ENCODE measurements at regions not wholly inside any gene's neighbourhood (a gene's known extent, or its start where the extent isn't known, plus 50 kb on each side); places are given as distances from the start of the nearest gene placed in this dataset.

GRCh38 chr5:104793755-104794080, 1231.1 kb upstream of the NUDT12 start:
- intact Hi-C loops (cut with DNase I) = no loop called here
- no peak for DNase-seq
- ATAC-seq (ENCODE audit: poor library complexity) = no peak

GRCh38 chr5:104793031-104793754, 1230.6 kb upstream of the NUDT12 start:
- ATAC-seq (ENCODE audit: poor library complexity) (no peak), DNase-seq (no peak)
- intact Hi-C loops (cut with DNase I) = no loop called here

- ATAC-seq (ENCODE audit: poor library complexity) (no peak), DNase-seq (no peak)
- intact Hi-C loops (cut with DNase I) = no loop called here
Measured at GRCh38 chr5:104789366-104789765, 1226.8 kb upstream of the NUDT12 start.

GRCh38 chr5:104785097-104785496, 1222.5 kb upstream of the NUDT12 start:
- ATAC-seq (ENCODE audit: poor library complexity) (no peak), DNase-seq (no peak)
- intact Hi-C loops (cut with DNase I) = no loop called here

- intact Hi-C loops (cut with DNase I) = no loop called here
- no peak for DNase-seq
- ATAC-seq (ENCODE audit: poor library complexity) = no peak
Measured at GRCh38 chr5:104774372-104774771, 1211.8 kb upstream of the NUDT12 start.

- DNase-seq (no peak), ATAC-seq (ENCODE audit: poor library complexity) (no peak)
- intact Hi-C loops (cut with DNase I) = no loop called here
Measured at GRCh38 chr5:104764197-104764596, 1201.6 kb upstream of the NUDT12 start.

GRCh38 chr5:104763216-104763615, 1200.6 kb upstream of the NUDT12 start:
- no peak for DNase-seq
- intact Hi-C loops (cut with DNase I) = no loop called here
- ATAC-seq (ENCODE audit: poor library complexity) = no peak

GRCh38 chr5:104757915-104758314, 1195.3 kb upstream of the NUDT12 start:
- intact Hi-C loops (cut with DNase I) = no loop called here
- DNase-seq (no peak), ATAC-seq (ENCODE audit: poor library complexity) (no peak)

- intact Hi-C loops (cut with DNase I) = no loop called here
- DNase-seq (no peak), ATAC-seq (ENCODE audit: poor library complexity) (no peak)
Measured at GRCh38 chr5:104755806-104756205, 1193.2 kb upstream of the NUDT12 start.

- no peak for ATAC-seq (ENCODE audit: poor library complexity)
- intact Hi-C loops (cut with DNase I) = no loop called here
- DNase-seq = no peak
Measured at GRCh38 chr5:104754311-104754995, 1191.9 kb upstream of the NUDT12 start.

GRCh38 chr5:104751969-104752368, 1189.4 kb upstream of the NUDT12 start:
- intact Hi-C loops (cut with DNase I) = no loop called here
- no peak for ATAC-seq (ENCODE audit: poor library complexity)

GRCh38 chr5:104739905-104740304, 1177.3 kb upstream of the NUDT12 start:
- no peak for ATAC-seq (ENCODE audit: poor library complexity)

More at GRCh38 chr5:104751969-104752368, 1189.4 kb upstream of the NUDT12 start:
- DNase-seq = no peak

GRCh38 chr5:104739503-104739902, 1176.9 kb upstream of the NUDT12 start:
- ATAC-seq (ENCODE audit: poor library complexity) = no peak
- intact Hi-C loops (cut with DNase I) = no loop called here
- DNase-seq = no peak

More at GRCh38 chr5:104739905-104740304, 1177.3 kb upstream of the NUDT12 start:
- intact Hi-C loops (cut with DNase I) = no loop called here
- DNase-seq = no peak

- ATAC-seq (ENCODE audit: poor library complexity) (no peak), DNase-seq (no peak)
- intact Hi-C loops (cut with DNase I) = no loop called here
Measured at GRCh38 chr5:104736073-104736472, 1173.5 kb upstream of the NUDT12 start.

- ATAC-seq (ENCODE audit: poor library complexity) (no peak), DNase-seq (no peak)
- intact Hi-C loops (cut with DNase I) = no loop called here
Measured at GRCh38 chr5:104734046-104734445, 1171.5 kb upstream of the NUDT12 start.

- intact Hi-C loops (cut with DNase I) = no loop called here
- no peak for DNase-seq
- ATAC-seq (ENCODE audit: poor library complexity) = no peak
Measured at GRCh38 chr5:104733063-104733669, 1170.6 kb upstream of the NUDT12 start.

GRCh38 chr5:104731331-104731730, 1168.7 kb upstream of the NUDT12 start:
- ATAC-seq (ENCODE audit: poor library complexity) (no peak), DNase-seq (no peak)
- intact Hi-C loops (cut with DNase I) = no loop called here

- ATAC-seq (ENCODE audit: poor library complexity) = no peak
- no peak for DNase-seq
- intact Hi-C loops (cut with DNase I) = no loop called here
Measured at GRCh38 chr5:104708027-104708426, 1145.4 kb upstream of the NUDT12 start.

- ATAC-seq (ENCODE audit: poor library complexity) (no peak), DNase-seq (no peak)
- intact Hi-C loops (cut with DNase I) = no loop called here
Measured at GRCh38 chr5:104706600-104706999, 1144.0 kb upstream of the NUDT12 start.

- ATAC-seq (ENCODE audit: poor library complexity) (no peak), DNase-seq (no peak)
- intact Hi-C loops (cut with DNase I) = no loop called here
Measured at GRCh38 chr5:104702212-104702611, 1139.6 kb upstream of the NUDT12 start.

Data from Right ventricle myocardium superior (tissue), 1 donor.